GM06990 (cell line): ENCODE measurements at regions not wholly inside any gene's neighbourhood (a gene's known extent, or its start where the extent isn't known, plus 50 kb on each side); places are given as distances from the start of the nearest gene placed in this dataset.

Experiments
- DNase-seq: peaks from one replicate; pipeline ENCODE4 v3.0.0-alpha.2; 2011; ENCODE audit not compliant: insufficient read length; ENCODE audit errors: extremely low read depth
- H3K27me3 ChIP-seq: replicated peaks from 2 replicates; pipeline ENCODE4 v1.6.0; 2011; ENCODE audit warnings: low read length; ENCODE audit not compliant: control insufficient read depth, insufficient read depth
- H3K36me3 ChIP-seq: 2 replicates; pipeline ENCODE4 v1.5.1; 2011; ENCODE audit warnings: low read length; ENCODE audit not compliant: control insufficient read depth, insufficient read depth
- H3K4me3 ChIP-seq: replicated peaks from 2 replicates; pipeline ENCODE4 v1.5.1; 2011; ENCODE audit warnings: low read depth, mild to moderate bottlenecking, control low read depth, low read length
- TF ChIP-seq, protein P1 (sequence below): IDR thresholded peaks from 2 replicates; pipeline ENCODE4 v1.5.1; 2011; ENCODE audit warnings: low read length, control low read depth, mild to moderate bottlenecking, inconsistent platforms; ENCODE audit not compliant: insufficient read depth, poor library complexity, severe bottlenecking

GRCh38 chr12:20181416-20182180 lies 186.7 kb upstream of the PDE3A start:
- no peak overlapping the region for H3K4me3 ChIP-seq
- TF ChIP-seq, protein P1, sequence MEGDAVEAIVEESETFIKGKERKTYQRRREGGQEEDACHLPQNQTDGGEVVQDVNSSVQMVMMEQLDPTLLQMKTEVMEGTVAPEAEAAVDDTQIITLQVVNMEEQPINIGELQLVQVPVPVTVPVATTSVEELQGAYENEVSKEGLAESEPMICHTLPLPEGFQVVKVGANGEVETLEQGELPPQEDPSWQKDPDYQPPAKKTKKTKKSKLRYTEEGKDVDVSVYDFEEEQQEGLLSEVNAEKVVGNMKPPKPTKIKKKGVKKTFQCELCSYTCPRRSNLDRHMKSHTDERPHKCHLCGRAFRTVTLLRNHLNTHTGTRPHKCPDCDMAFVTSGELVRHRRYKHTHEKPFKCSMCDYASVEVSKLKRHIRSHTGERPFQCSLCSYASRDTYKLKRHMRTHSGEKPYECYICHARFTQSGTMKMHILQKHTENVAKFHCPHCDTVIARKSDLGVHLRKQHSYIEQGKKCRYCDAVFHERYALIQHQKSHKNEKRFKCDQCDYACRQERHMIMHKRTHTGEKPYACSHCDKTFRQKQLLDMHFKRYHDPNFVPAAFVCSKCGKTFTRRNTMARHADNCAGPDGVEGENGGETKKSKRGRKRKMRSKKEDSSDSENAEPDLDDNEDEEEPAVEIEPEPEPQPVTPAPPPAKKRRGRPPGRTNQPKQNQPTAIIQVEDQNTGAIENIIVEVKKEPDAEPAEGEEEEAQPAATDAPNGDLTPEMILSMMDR = no peak
- H3K27me3 ChIP-seq = no peaks in the 10 kb centered on the region
- no peak for DNase-seq
- no peaks in the 10 kb centered on the region for H3K36me3 ChIP-seq

DNA sequence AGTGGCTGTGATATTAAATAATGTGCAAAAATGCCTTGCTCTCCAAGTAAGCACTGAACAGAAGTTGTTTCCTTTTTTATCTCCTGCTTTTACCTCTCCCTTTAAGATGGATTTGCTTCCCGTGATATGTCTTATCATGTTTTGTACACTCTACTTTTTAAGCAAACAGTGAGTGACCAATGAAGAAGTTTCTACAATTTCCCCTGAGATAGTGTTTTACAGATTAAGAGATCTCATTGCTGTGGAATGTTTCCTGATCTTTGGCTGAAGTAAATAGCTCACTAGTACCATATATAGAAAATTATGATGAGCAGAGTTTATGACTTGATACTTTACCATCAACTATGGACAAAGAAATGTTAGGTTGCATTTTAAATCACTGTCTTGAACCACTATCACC lies 184.8 kb upstream of the PDE3A start:
- Histone ChIP-seq H3K36me3 (no peaks in the 10 kb centered on the region), H3K27me3 (no peaks in the 10 kb centered on the region), H3K4me3 (no peak overlapping the region)
- DNase-seq = no peak
- TF ChIP-seq, protein P1 = no peak

GRCh38 chr12:20184514-20184913 lies 183.8 kb upstream of the PDE3A start:
- no peak overlapping the region for H3K4me3 ChIP-seq
- no peaks in the 10 kb centered on the region; the same call in 1 of the 2 replicates for H3K27me3 ChIP-seq
- H3K36me3 ChIP-seq = no peaks in the 10 kb centered on the region
- TF ChIP-seq, protein P1 = no peak
- no peak for DNase-seq

DNA sequence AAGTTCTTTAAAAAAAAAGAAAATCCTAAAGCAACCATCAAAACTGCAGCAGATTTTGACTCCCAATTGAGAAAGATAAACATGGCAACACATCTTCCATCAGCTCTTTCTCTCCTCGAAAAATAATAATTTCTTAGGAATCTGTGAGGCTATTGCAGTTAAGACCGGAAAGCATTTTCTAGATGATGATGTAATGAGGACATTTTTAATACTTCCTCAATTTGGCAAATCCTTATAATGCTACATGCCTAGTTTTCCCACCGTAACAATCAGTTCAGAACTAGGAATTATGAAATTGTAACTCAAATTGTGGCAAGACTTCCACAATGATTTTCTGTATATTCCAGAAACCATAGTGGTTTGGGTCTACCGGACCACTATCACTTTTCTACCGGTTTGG lies 180.9 kb upstream of the PDE3A start:
- Histone ChIP-seq H3K27me3 (no peaks in the 10 kb centered on the region; the same call in 1 of the 2 replicates), H3K4me3 (no peak overlapping the region), H3K36me3 (no peaks in the 10 kb centered on the region)
- no peak for DNase-seq
- TF ChIP-seq, protein P1 = no peak

DNA sequence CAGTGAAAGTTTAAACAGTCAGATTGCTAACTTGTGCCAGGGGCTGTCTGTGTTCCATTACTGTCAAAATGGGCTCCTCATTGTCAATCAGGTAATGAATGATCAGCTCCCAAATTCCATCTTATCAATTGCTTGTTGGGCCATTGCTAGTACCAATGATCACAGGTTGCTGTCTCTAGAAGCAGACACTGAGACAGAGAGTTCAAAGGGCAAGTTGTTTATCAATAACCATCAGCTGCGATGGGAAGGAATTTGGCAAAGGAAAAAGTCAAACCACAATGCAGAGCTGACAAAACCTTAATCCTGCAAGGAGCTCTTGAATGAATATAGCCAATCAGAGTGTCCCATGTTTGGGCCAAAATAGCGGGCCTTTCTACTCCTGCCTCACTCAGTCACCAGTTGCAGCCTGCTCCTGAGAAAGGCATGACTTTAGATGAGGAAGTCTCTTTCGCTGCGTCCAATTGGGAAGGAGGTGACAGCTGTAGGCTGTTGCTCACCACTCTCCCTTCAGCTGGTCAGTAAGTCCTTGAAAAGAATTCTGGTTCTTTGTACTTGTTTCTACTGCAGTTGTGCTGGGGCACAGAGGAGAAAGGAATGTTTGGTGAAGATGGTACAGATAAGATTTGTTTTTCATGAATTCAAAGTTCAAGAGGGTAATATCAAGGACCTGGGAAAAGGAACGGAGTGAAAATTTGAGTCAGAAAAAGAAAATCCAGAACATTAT lies 179.2 kb upstream of the PDE3A start:
- Histone ChIP-seq H3K27me3 (no peaks in the 10 kb centered on the region; the same call in 1 of the 2 replicates), H3K36me3 (no peaks in the 10 kb centered on the region), H3K4me3 (no peak overlapping the region)
- TF ChIP-seq, protein P1 = no peak
- no peak for DNase-seq
